Right kidney (tissue), 1 donor: ENCODE measurements at regions not wholly inside any gene's neighbourhood (a gene's known extent, or its start where the extent isn't known, plus 50 kb on each side); places are given as distances from the start of the nearest gene placed in this dataset.

Source experiments
- DNase-seq: peaks from one replicate; pipeline ENCODE4 v3.0.0-alpha.2; 2016

DNA sequence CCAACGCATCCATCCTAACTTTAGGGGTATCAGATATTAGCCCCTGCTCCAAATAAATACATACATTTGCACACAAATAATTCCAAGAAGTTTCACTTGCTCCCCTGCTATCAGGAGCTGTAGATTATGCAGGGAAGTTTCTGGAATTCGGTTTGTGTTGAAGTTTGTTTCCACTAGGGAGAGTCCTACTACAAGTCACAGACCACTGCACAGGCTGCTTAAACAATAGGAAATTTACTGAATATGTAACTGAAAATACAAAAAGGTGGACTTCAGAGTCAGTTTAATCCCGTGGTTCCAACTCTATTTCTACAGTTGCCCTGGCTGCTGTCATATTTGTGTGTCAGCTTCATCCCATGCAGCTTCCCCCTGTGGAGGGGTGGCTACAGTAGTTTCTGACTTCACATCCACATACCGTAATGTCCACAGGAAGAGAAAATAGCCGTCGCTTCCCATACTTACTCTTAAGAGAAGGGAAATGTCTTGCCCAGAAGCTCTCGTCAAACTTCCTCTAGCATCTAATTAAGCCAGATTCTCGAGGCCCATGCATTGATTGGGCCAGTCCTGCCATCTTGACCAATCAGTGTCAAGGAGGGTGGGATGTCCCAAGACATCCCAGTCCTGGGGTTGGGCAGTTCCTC lies 286.6 kb downstream of the COG6 start:
- no peak for DNase-seq

DNA sequence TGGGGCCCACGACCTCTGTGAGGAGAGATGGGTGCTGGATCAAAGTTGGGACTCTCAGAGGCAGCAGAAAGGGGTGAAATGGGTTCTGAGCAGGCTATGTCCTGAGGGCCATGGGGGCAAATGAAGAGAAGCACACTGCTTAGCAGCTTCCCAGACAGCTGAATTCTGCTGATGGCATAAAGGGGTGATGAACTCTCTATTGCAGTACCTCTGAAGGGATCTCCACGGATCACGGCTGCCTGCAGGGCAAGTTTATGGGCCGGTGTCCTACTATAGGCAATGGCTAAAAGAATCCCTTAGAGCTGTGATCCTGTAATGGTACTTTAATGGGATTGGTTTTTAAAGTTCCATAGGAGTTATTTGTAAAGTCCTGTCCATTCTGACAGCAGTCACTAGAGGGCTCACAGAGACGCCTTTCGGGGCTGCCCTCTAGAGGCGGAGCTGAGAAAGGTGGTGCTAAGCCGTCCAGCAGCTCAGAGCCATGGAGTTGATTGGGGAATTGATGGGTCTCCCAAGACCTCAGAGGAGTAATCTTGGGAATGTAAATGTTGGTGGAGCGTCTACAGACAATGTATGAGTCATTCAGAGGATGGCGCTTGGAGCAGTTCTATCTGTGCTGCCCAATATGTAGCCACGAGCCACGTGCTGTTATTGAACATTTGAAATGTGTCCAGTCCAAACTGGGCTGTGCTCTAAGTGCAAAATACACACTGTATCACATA lies 287.3 kb downstream of the COG6 start:
- peak; percentile 4 for DNase-seq

DNA sequence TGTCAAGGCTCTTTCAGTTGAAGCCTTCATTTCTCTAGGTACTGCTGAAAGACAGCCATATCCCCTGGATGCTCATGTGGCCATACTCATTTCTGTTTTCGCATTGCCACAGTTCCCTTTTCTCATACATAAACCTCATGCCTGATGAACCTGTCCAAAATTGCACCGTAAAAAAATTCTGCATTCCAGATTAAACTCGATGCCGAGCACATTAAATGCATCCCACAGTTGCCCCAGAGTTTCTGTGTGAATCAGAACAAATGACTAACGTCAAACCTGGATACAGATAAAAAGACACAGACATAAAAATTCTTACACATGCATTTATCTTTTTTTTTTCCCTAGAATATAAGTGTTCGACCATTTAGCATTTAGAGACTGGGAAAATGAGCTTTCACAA lies 288.2 kb downstream of the COG6 start:
- no peak for DNase-seq

DNA sequence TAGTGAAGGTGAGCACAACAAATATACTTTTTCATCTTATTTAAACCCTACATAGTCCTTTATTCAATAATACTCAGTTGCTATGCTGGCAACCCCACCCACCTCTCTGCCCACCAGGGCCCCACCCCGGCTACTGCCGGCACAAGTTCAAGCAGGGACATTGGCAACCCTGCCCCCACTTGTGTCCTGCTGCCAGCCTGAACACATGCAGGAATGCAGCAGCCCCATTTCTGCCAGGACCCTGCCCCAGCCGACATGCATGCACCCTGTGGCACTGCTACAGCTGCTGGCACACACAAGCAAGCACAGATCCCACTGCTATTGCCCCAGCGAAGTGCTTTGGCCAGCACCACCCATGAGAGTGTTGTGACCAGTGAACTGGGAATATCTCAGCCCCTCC lies 289.8 kb downstream of the COG6 start:
- no peak for DNase-seq

DNA sequence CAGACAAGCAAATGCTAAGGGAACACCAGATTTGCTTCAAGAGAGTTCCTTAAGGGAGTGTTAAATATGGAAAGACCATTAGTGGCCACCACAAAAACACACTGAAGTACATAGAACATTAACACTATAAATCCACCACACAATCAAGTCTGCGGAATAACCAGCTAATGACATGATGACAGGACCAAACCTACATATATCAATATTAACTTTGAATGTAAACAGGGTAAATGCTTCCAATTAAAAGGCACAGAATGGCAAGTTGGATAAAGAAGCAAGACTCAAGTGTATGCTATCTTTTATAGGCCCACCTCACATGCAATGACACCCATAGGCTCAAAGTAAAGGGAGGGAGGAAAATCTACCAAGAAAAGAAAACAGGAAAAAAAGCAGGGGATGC lies 291.3 kb downstream of the COG6 start:
- DNase-seq, result no peak

DNA sequence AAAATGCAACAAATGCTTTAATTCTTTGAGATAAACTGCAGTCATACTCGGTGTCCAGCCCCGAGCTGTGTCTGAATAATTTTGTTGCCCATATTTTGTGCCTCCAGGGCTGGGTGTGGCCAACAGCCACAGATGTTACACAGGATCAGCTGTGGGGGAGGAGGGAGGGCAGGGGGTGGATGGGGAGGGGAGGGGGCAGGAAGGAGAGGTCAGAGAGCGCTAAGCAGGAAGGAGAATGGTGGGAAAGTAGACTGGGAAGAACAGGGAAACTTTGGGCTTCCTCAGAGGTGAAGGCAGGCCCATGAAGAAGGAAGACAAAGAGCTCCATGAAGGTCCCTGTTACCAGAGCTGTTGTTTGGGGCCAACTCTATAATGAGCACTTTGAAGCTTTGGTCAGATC lies 295.8 kb downstream of the COG6 start:
- DNase-seq, result no peak

DNA sequence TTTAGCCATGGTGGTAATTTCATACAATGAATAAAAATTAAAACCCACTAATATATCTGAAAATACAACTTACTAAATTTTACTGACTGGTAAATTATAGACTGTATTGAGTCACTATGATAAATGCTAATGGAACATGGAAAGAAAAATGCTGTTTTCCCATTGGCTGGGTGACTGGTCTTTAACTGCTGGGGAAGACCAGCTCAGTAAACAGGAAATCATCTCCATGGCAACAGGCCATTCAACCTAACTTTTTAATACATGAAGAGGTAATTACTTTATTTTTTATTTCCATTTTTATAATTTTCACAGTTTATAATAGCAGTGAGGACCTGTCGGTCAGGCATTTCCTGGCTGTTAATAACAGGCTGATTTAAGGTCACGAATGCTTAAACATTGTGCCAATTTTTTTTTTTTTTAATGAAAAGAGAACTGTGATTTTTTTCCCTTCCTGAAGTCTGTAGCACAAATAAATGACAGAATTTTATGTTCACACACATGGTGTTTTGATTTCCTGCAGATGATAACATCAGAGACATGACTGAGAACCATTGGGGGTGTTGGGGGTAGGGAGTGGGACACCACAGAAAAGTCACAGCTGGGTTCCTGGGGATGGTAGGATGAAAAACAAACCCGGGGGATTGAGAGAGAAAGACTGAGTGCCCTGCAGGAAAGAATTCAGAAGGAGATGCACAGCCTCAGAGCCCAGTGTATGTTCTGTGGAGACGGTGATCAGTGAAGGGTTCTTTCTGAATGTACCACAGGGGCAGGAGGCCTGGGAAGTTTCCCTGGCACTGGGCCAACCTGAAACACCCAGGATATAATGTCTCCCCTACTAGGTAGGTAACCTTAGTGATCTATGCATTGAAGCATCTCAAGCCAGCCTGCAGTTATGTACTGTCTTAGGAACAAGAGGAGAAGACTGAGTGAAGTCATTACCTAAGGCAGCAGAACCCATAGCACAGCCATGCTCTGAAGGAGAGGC lies 297.1 kb downstream of the COG6 start:
- DNase-seq, result peak; percentile 16

DNA sequence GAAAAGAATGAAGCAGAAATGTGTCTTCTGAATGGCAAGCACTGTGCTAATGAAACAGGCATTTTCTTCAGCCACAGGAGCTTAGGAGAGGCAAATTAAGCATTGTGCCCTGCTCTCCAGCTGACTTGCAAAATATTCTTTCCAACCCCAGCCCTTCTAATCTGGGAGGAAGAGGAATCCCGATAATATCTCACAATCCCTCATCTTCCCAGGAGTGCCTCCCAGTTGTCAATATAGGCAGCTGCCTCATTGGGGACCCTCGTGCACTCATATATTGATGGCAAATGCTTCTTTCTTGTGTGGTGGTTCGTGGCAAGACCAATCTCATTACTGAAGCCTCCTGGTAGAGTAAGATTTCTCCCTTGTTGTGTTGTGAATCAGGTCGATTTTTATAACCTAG lies 299.0 kb downstream of the COG6 start:
- no peak for DNase-seq

DNA sequence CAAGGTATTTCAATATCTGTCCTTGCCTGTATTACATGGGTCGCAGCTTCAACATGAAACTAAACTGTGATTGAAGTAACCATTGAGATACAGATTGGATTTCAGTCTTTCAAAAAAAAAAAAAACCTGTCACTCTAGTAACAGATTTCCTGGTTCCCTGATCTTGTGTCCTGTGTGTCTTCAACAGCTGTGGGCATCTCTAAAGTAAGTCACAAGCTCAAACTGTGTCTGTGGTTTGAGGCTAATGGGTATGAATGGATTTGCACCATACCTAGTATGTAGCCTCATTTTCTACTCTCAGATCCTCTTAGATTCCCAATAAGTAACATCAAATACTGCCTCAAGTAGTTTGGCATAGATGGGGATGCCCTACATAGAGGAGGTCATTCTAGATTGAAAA lies 300.1 kb downstream of the COG6 start:
- DNase-seq, result no peak

DNA sequence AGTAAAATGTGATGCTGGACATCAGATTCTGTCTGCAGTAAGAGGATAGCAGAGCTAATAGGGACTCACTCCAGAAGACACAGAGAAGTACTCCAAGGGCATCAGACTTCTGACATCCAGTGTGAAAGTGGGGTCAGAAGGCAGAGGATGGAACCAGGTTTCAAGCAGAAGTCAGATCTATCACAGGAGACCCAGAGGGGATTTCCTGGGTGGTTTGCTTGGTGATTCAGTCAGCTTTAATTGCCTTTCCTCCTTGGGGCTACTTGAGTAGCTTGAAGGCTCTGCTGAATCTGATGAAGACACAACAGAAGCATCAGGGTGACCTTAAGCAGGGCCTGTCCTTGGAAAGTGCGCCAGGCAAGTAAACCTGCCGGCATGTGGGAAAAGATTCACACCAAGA lies 300.6 kb downstream of the COG6 start:
- DNase-seq, result no peak

DNA sequence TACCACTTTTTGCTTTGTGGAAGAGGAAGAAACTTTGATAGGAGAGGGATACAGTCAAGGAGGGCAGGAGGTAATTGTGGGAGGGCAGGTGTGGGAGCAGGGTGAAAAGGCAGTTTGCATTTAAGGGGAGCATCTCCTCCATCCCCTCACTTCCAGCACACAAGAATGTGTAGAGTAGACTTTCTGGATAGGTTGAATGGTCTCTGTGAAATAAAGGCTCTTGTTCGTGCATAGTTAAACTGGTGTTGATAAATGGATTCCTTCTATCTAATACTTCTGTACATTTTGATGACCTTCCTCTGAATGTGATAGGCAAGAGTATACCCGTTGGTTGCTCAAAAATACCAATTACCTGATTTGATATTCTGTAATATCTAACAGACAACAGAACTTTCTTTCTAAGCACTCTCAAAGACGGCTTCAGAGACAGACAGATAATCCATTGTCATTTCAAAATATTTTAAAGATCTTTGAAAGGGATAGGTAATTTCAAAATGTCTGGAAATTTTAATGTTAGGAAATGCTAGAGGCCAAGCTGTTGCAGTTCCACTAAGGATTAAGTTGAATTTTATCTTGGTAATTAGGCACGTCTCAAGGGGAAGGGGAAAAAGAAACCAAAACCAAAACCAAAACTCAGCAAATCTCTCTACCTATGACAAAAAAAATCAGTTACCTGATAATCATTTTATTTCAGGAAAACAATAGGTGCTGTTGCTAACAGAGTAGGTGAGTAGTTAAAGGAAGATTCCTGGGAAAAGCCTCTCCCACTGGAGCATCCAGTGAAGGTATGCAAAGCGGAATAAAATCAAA lies 302.6 kb downstream of the COG6 start:
- DNase-seq, result no peak

DNA sequence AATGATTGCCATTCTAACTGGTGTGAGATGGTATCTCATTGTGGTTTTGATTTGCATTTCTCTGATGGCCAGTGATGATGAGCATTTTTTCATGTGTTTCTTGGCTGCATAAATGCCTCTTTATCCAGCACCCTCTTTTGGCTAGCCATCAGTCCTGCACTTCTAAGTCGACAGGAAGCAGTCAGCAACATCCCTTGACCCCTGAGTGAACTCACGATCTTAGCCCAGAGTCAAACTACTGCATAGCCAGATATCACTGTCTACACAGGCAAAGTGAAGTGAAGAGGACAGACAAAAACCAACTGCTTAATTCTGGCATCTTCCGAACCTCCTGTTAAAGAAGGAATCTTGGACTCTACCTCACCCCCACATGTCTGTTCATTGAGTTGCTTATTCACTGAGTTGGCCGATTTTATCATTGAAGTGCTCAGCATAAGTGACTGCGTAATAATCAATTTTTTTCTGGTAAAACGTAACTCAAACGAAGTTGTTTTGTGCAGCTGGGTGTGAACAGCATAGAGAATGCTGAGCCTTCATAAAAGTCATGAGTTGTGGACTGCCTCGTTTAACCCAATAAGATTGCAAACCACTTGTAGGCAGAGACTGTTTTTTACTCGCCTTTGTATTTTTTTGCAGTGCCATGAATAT lies 304.2 kb downstream of the COG6 start:
- DNase-seq, result no peak

DNA sequence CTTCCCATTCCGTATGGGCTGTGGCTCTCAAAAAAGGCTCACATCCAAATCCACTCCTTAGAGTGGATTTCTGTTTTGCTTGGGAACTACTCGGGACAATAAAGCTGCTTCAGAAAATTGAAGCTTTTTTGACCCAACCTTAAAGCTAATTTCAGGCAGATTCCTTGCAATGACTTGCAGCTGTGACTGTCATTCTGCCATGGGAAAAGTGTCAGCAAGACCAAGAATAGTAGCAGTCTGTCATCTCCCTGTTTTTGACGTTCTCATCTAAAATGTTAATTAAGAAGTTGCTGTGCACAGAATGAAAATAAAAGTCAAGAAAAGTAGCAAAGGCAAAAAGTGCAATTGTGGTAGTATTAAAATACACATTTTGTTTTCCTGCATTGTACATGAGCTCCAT lies 304.7 kb downstream of the COG6 start:
- no peak for DNase-seq

DNA sequence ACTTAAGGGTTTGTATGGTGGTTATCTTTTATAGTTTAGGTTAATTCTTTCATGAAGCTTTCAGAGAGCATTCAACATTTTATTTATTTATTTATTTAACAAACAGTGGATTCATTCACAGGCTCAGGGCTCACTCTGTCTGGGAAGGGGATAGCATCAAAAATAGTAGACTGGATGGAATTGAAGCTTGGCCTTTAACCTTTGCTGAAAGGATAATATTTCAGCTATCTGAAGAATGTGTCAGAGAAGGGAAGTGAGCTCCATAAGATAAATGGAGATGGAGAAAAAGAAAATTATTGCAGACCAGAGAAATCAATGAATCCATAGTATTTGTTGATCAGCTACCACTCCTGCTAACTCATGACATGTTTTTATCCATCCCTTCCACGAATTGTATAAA lies 305.6 kb downstream of the COG6 start:
- DNase-seq, result no peak

DNA sequence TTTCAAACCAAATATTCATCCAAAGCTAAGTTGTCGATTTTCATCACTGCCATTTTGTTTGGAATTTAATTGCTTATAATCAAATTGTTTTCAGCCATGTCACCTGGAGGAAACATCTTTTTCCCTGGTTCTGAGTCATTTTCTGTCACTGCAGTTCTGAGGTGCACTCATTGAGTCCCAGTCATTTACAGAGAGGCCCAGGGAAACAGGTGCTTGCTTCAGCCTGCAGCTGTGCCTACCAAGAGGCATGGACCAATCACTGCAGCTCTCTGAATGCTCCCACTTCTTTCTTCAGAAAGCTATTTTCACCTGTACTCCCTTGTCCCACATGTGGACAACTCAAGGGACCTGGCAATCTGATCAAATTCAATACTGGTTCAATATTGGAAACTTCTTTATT lies 308.1 kb downstream of the COG6 start:
- DNase-seq, result no peak

DNA sequence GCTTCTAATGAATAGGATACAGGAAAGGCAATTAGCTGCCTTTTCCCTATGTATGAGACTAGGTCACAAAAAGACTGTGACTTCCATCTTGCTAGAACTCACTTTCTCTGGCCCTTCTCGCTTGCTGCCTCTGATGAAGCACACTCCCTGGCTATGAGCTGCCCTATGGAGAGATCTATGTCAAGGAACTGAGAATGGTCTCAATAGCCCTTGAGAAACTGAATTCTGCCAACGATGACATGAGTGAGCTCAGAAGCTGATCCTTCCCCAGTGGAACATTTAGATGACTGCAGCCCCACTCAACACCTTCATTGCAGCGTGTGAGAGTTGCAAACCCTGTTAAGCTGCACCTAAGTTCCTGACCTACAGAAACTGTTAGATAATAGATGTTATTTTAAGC lies 309.8 kb downstream of the COG6 start:
- DNase-seq, result no peak

DNA sequence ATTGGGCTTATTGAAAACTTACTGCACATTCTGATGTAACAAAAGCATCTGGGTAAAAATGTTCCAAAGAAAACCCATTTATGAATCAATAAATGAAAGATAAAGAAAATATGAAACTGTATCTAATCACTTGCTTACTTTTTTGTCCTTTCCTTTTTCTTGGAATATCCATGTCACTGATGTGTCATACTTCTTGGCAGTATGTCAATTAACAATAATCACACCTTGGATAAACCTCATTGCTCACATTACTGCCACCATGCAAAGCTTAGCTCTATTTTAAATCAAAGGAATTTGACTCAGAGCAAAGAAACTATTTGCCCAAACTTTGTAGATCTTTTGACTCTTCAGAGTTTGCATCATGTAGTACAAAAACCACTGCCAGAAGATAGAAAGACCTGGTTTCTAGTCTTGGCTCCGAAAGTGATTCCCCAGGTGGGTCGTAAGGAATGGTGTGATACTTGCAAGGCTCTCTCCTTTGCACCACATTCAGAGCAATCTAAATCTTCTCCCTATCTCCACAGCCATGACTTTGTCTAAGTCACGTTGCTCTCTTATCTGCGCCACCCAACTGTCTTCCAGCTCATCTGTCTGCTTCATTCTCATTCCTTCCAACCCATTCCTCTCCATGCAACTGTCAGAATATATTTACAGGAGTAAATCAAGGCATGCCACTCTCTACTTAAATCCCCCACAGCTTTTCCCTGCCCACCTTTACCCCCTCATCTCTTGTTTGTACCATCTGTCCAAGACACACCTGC lies 311.9 kb downstream of the COG6 start:
- DNase-seq, result no peak

DNA sequence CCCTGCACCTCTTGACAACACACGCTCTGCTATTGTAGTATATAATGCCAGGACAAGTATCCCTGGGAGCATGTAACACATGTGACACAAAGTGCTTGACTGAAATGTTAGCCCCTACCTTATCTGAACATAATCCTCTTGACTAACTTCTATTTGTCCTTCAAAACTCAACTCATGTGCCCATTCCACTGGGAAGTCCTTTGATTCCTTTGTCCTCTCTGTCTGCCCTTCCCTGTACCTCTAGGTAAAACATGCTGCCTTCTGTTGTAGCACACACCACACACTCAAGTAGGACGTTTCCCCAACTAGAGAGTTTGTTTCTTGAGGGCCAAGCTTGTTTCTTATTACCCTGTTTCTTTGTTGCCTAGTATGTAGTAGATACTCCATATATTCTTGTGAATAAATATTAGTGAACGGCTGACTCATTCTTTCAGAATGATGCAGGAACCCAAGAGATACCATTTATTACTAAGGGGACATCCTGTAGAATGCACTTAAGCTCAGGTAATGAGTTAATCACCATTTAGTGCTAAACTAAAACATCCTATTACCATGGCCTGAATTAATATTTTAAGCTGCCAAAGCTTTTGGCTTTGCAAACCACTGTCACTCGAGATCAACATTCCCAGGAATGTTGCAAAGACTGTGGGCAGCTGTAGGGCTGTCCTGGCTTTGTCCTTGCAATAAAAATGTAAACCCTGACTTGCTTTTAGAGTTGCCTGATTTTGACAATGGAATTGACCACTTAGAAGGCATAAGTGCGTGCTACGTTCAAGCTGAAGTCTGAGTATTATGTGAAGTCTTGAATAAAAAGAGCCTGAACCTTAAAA lies 313.4 kb downstream of the COG6 start:
- no peak for DNase-seq

DNA sequence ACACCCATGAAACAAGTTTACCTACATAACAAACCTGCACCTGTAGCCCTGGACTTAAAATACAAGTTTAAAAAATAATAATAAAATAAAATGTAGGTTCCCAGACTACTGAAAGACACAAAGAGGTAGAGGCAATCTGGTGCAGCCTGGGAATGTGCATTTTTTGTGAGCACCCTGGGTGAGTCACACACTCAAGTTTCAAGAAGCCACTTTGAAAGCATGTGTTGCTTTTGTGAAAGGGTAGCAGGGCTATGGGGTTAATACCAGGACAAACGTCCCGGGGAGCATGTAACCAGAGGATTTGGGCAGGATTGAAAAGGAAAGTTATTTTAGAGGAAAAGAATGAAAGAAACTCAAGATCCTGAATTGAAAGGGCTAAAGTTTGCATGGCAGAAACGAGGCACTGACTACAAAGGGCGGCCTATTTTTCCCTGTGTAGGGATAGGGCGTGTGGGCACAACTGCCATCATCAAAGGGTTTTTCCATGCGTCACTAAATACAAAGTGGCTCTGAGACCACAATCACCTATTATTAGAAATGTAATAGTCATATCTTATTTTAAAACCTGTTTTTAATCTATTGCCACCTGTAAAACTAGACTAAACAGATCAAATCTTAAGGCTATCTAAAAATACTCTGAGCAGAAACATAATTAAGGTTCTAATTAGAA lies 314.9 kb downstream of the COG6 start:
- DNase-seq, result no peak

DNA sequence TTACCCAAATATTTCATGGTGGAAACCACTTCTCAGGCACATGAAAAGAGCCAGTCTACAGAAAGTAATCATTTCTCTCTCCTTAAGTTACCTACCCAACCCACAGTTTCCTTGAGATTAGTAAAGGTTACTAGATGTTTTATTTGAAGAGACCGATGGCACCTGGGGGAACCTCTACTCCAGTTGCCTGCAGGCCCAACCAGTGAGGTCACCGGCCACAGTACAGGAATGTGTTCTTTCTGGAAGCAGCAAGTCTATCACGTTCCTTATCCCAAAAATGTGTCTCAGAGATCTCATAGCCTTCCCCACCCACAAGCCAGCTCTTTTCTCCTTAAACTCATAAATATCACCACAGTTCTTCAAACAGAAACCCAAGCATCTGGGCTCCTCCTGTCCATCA lies 316.1 kb downstream of the COG6 start:
- DNase-seq, result no peak
